ENCODE measurements at regions not wholly inside any gene's neighbourhood (a gene's known extent, or its start where the extent isn't known, plus 50 kb on each side); places are given as distances from the start of the nearest gene placed in this dataset.
"Not testable (repeated sequence)": the region's sequence is repeated elsewhere in the genome, so short reads cannot be mapped to it uniquely, and the experiment has no call there.

DNA sequence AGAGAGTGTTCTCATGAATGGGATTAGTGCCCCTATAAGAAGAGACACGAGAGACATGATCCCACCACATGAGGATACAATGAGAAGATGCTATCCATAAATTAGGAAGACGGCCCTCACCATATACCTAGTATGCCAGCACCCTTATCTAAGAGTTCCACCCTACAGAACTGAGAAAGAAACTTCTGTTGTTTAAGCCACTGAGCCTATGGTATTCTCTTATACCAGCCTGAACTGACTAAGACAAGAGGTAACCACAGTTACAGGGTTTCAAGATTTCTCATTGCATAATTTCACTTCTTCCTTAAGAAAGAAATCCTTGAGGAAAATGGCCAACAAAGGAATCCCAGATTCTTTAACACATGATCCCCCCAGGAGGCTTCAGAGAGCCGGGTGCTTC, 412.4 kb downstream of the NTRK2 start:
- Histone ChIP-seq H3K27me3 (no peaks in the 10 kb centered on the region), H3K9me3 (no peaks in the 10 kb centered on the region), H3K27ac (no peak overlapping the region), H3K4me1 (no peaks in the 10 kb centered on the region), H3K4me3 (no peak overlapping the region), H3K36me3 (no peaks in the 10 kb centered on the region)
- no peak for DNase-seq (ENCODE audit: low spot score in 2 of 2)
- intact Hi-C loops (cut with DNase I): no loop called here
- no peak for TF ChIP-seq CTCF (IDR thresholded peaks at IDR 0.05)

- no peak for TF ChIP-seq CTCF (IDR thresholded peaks at IDR 0.05)
- Histone ChIP-seq H3K9me3 (no peaks in the 10 kb centered on the region), H3K36me3 (no peaks in the 10 kb centered on the region), H3K4me3 (no peak overlapping the region), H3K4me1 (no peaks in the 10 kb centered on the region), H3K27ac (no peak overlapping the region), H3K27me3 (no peaks in the 10 kb centered on the region)
- intact Hi-C loops (cut with DNase I): no loop called here
- no peak for DNase-seq (ENCODE audit: low spot score in 2 of 2)
These were observed 409.8 kb downstream of the NTRK2 start for GRCh38 chr9:85079349-85079748.

DNA sequence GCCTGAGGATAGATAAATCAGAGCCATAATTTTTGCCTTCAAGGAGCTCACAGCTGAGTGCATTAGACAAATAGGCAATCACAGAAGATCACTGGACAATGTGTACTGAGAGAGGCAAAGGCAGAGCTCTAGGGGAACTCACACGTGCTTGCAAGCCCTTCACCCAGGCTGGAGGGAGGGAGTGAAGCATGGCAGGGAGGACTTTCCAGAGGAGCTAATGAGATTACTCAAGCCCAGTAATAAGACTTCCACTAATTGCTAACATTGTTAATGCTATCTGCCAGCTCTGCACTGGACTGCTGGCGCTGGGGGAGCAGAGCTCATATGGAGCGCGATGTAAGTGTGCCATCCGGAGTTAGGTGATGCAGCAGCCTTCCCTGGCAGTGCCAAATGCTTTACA, 408.4 kb downstream of the NTRK2 start:
- Histone ChIP-seq H3K4me1 (no peaks in the 10 kb centered on the region), H3K4me3 (no peak overlapping the region), H3K27me3 (no peaks in the 10 kb centered on the region), H3K27ac (no peak overlapping the region), H3K36me3 (no peaks in the 10 kb centered on the region), H3K9me3 (no peaks in the 10 kb centered on the region)
- intact Hi-C loops (cut with DNase I): no loop called here
- TF ChIP-seq CTCF (IDR thresholded peaks at IDR 0.05): no peak
- no peak for DNase-seq (ENCODE audit: low spot score in 2 of 2)

DNA sequence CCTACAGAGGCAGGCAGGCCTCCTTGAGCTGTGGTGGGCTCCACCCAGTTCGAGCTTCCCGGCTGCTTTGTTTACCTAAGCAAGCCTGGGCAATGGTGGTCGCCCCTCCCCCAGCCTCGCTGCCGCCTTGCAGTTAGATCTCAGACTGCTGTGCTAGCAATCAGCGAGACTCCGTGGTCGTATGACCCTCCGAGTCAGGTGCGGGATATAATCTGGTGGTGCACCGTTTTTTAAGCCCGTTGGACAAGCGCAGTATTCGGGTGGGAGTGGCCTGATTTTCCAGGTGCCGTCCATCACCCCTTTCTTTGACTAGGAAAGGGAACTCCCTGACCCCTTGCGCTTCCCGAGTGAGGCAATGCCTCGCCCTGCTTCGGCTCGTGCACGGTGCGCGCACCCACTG, 407.6 kb downstream of the NTRK2 start:
- H3K27me3 ChIP-seq; H3K4me3 ChIP-seq; H3K27ac ChIP-seq; H3K4me1 ChIP-seq; H3K36me3 ChIP-seq; H3K9me3 ChIP-seq; intact Hi-C loops (cut with DNase I); DNase-seq (ENCODE audit: low spot score in 2 of 2): not testable (repeated sequence)
